ENCODE measurements at regions not wholly inside any gene's neighbourhood (a gene's known extent, or its start where the extent isn't known, plus 50 kb on each side); places are given as distances from the start of the nearest gene placed in this dataset.

GRCh38 chr9:14466828-14467227 lies 152.9 kb upstream of the NFIB start:
- H3K4me3 Mint-ChIP-seq, result no peak overlapping the region
- no peaks in the 10 kb centered on the region for H3K36me3 Mint-ChIP-seq (ENCODE audit: low read depth)
- no peaks in the 10 kb centered on the region for H3K9me3 Mint-ChIP-seq
- peaks cover 10% of the 10 kb centered on the region for H3K27me3 Mint-ChIP-seq
- H3K27ac Mint-ChIP-seq, result no peak overlapping the region
- ATAC-seq (replicated peaks), result no peak
- no peaks in the 10 kb centered on the region for H3K4me1 Mint-ChIP-seq

GRCh38 chr9:14466429-14466818 lies 152.5 kb upstream of the NFIB start:
- Mint-ChIP-seq H3K27me3 (peaks cover 8% of the 10 kb centered on the region), H3K36me3 (ENCODE audit: low read depth) (no peaks in the 10 kb centered on the region), H3K4me3 (no peak overlapping the region), H3K27ac (no peak overlapping the region), H3K9me3 (no peaks in the 10 kb centered on the region), H3K4me1 (no peaks in the 10 kb centered on the region)
- ATAC-seq (replicated peaks), result no peak

DNA sequence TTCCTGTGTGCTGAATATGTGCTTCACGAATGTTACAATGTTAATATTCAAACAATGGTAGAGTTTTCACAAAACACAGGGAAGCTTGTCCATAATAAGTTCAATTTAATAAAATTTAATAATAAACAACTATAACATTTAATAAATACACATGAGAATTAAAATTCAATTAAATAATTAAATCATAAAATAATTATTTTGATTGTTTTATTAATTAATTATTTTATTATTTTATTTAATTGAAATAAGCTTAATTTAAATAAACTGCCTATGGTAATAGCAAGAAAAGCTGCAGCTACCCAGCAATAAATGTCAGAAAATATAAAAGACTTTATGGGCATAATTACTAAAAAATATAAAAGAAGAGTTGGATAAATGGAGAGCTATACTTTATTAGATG lies 149.0 kb upstream of the NFIB start:
- peaks cover 4% of the 10 kb centered on the region for H3K27me3 Mint-ChIP-seq

GRCh38 chr9:14455243-14455642 lies 141.3 kb upstream of the NFIB start:
- H3K27ac Mint-ChIP-seq, result no peak overlapping the region
- no peaks in the 10 kb centered on the region for H3K4me1 Mint-ChIP-seq
- no peaks in the 10 kb centered on the region for H3K36me3 Mint-ChIP-seq (ENCODE audit: low read depth)
- no peak for ATAC-seq (replicated peaks)
- no peak overlapping the region for H3K4me3 Mint-ChIP-seq
- no peaks in the 10 kb centered on the region for H3K9me3 Mint-ChIP-seq
- H3K27me3 Mint-ChIP-seq, result peaks cover 10% of the 10 kb centered on the region

More for the DNA sequence above, 149.0 kb upstream of the NFIB start:
- ATAC-seq (replicated peaks), result no peak
- Mint-ChIP-seq H3K4me3 (no peak overlapping the region), H3K27ac (no peak overlapping the region), H3K9me3 (no peaks in the 10 kb centered on the region), H3K4me1 (no peaks in the 10 kb centered on the region), H3K36me3 (ENCODE audit: low read depth) (no peaks in the 10 kb centered on the region)

GRCh38 chr9:14453286-14453685 lies 139.3 kb upstream of the NFIB start:
- H3K27me3 Mint-ChIP-seq, result peaks cover 19% of the 10 kb centered on the region
- H3K4me3 Mint-ChIP-seq, result no peak overlapping the region
- H3K36me3 Mint-ChIP-seq (ENCODE audit: low read depth), result no peaks in the 10 kb centered on the region
- no peaks in the 10 kb centered on the region for H3K9me3 Mint-ChIP-seq
- H3K4me1 Mint-ChIP-seq, result no peaks in the 10 kb centered on the region
- no peak for ATAC-seq (replicated peaks)
- H3K27ac Mint-ChIP-seq, result no peak overlapping the region

DNA sequence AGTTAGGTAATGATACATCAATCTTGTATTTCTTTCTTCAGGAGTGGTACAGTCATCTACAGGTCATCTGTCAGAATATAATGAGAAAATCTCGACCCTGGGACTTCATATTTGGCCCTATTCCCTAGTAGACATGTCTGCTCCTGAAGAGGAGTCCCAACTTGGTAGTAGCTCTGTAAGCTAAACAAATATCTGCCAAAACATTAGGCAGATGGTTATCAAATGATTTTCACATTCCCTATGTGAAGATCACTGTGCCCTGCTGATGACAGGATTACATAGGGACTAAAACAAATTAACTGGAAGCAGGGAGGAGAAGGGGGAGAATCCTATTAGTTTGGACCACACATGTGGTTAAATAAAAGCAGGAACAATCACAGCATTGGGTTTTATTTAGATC lies 138.6 kb upstream of the NFIB start:
- no peaks in the 10 kb centered on the region for H3K9me3 Mint-ChIP-seq

GRCh38 chr9:14451949-14452348 lies 138.0 kb upstream of the NFIB start:
- ATAC-seq (replicated peaks), result no peak
- H3K27ac Mint-ChIP-seq, result no peak overlapping the region
- peaks cover 19% of the 10 kb centered on the region for H3K27me3 Mint-ChIP-seq
- H3K9me3 Mint-ChIP-seq, result no peaks in the 10 kb centered on the region
- H3K36me3 Mint-ChIP-seq (ENCODE audit: low read depth), result no peaks in the 10 kb centered on the region
- H3K4me3 Mint-ChIP-seq, result no peak overlapping the region
- H3K4me1 Mint-ChIP-seq, result no peaks in the 10 kb centered on the region

More for the DNA sequence above, 138.6 kb upstream of the NFIB start:
- Mint-ChIP-seq H3K27me3 (peaks cover 19% of the 10 kb centered on the region), H3K4me1 (no peaks in the 10 kb centered on the region), H3K4me3 (no peak overlapping the region), H3K27ac (no peak overlapping the region), H3K36me3 (ENCODE audit: low read depth) (no peaks in the 10 kb centered on the region)
- no peak for ATAC-seq (replicated peaks)

DNA sequence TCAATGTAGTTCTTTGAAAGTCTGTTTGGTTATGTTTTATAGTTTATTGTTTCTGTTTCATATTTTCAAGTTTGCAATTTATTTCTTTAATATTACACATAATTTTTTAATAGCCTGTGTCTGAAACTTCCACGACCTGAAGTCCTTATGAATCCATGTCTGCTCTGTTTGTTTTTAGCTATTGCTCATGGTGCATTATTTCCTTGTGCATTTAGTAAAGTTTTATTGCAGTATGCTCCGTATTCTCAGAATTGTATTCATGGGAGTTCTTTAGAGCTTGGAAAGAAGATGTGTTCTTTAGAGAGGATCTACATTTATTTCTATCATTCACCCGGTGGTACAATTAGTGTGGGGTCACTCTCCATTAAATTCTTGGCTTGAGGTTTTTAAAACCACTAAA lies 133.2 kb upstream of the NFIB start:
- Mint-ChIP-seq H3K4me3 (no peak overlapping the region), H3K36me3 (ENCODE audit: low read depth) (no peaks in the 10 kb centered on the region), H3K4me1 (no peaks in the 10 kb centered on the region), H3K9me3 (no peaks in the 10 kb centered on the region), H3K27ac (no peak overlapping the region), H3K27me3 (peaks cover 14% of the 10 kb centered on the region)
- no peak for ATAC-seq (replicated peaks)

- H3K27me3 Mint-ChIP-seq, result peaks cover 14% of the 10 kb centered on the region
- no peaks in the 10 kb centered on the region for H3K9me3 Mint-ChIP-seq
- H3K27ac Mint-ChIP-seq, result no peak overlapping the region
- H3K4me3 Mint-ChIP-seq, result no peak overlapping the region
- H3K36me3 Mint-ChIP-seq (ENCODE audit: low read depth), result no peaks in the 10 kb centered on the region
- H3K4me1 Mint-ChIP-seq, result no peaks in the 10 kb centered on the region
- ATAC-seq (replicated peaks), result no peak
Measured at GRCh38 chr9:14445946-14446345, 132.0 kb upstream of the NFIB start.

- Mint-ChIP-seq H3K4me1 (no peaks in the 10 kb centered on the region), H3K36me3 (ENCODE audit: low read depth) (no peaks in the 10 kb centered on the region), H3K27ac (no peak overlapping the region), H3K4me3 (no peak overlapping the region), H3K9me3 (no peaks in the 10 kb centered on the region), H3K27me3 (peaks cover 1% of the 10 kb centered on the region)
- no peak for ATAC-seq (replicated peaks)
Measured at GRCh38 chr9:14442956-14443355, 129.0 kb upstream of the NFIB start.

- no peak for ATAC-seq (replicated peaks)
- no peaks in the 10 kb centered on the region for H3K4me1 Mint-ChIP-seq
- H3K4me3 Mint-ChIP-seq, result no peak overlapping the region
- H3K27ac Mint-ChIP-seq, result no peak overlapping the region
- no peaks in the 10 kb centered on the region for H3K9me3 Mint-ChIP-seq
- no peaks in the 10 kb centered on the region for H3K36me3 Mint-ChIP-seq (ENCODE audit: low read depth)
- H3K27me3 Mint-ChIP-seq, result peaks cover 5% of the 10 kb centered on the region
Measured at GRCh38 chr9:14441976-14442651, 128.2 kb upstream of the NFIB start.

GRCh38 chr9:14441115-14441514 lies 127.2 kb upstream of the NFIB start:
- Mint-ChIP-seq H3K27me3 (peaks cover 9% of the 10 kb centered on the region), H3K27ac (no peak overlapping the region), H3K9me3 (no peaks in the 10 kb centered on the region), H3K4me3 (no peak overlapping the region), H3K4me1 (no peaks in the 10 kb centered on the region), H3K36me3 (ENCODE audit: low read depth) (no peaks in the 10 kb centered on the region)
- ATAC-seq (replicated peaks), result no peak

DNA sequence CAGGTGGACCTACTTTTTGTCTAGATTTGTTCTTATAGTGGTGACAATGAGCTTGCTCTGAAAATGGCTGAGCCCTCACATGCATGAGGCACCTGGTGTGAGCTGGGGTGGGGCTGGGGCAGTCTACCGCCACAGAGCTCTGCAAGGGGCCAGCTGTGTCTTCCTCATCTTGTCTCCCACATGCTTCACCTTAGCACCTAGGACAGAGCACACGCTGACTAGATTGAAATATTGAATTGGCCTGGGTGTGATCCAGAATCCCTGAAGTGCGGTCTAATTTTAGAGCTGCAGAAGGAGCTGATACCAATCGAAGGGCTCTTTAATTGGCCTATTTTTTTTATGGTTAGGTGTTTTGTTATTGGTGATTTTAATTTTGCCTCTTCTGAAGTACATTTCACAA lies 126.1 kb upstream of the NFIB start:
- no peak for ATAC-seq (replicated peaks)
- Mint-ChIP-seq H3K9me3 (no peaks in the 10 kb centered on the region), H3K4me3 (no peak overlapping the region), H3K27me3 (peaks cover 13% of the 10 kb centered on the region), H3K27ac (no peak overlapping the region), H3K36me3 (ENCODE audit: low read depth) (no peaks in the 10 kb centered on the region), H3K4me1 (no peaks in the 10 kb centered on the region)

GRCh38 chr9:14439555-14439954 lies 125.6 kb upstream of the NFIB start:
- Mint-ChIP-seq H3K27me3 (peaks cover 16% of the 10 kb centered on the region), H3K4me3 (no peak overlapping the region)

GRCh38 chr9:14438232-14439021 lies 124.5 kb upstream of the NFIB start:
- Mint-ChIP-seq H3K27ac (no peak overlapping the region), H3K4me1 (no peaks in the 10 kb centered on the region), H3K36me3 (ENCODE audit: low read depth) (no peaks in the 10 kb centered on the region), H3K9me3 (no peaks in the 10 kb centered on the region), H3K4me3 (no peak overlapping the region), H3K27me3 (peaks cover 22% of the 10 kb centered on the region)
- ATAC-seq (replicated peaks), result no peak

More at GRCh38 chr9:14439555-14439954, 125.6 kb upstream of the NFIB start:
- H3K9me3 Mint-ChIP-seq, result no peaks in the 10 kb centered on the region
- H3K4me1 Mint-ChIP-seq, result no peaks in the 10 kb centered on the region
- no peaks in the 10 kb centered on the region for H3K36me3 Mint-ChIP-seq (ENCODE audit: low read depth)
- no peak overlapping the region for H3K27ac Mint-ChIP-seq
- no peak for ATAC-seq (replicated peaks)
